GM18507 (cell line): ENCODE measurements at regions not wholly inside any gene's neighbourhood (a gene's known extent, or its start where the extent isn't known, plus 50 kb on each side); places are given as distances from the start of the nearest gene placed in this dataset.

Source experiments
- DNase-seq: peaks from one replicate; pipeline ENCODE4 v3.0.0; 2011; ENCODE audit warnings: low read depth; ENCODE audit not compliant: insufficient read length; ENCODE audit errors: extremely low spot score
- FAIRE-seq: peaks from 2 replicates; lab custom pipeline; 2011; peaks lifted over from hg19 to GRCh38; lab: Jason Lieb, UNC

GRCh38 chr4:33390976-33391375 lies 2670.8 kb downstream of the PCDH7 start:
- FAIRE-seq: no peak
- no peak for DNase-seq

- no peak for FAIRE-seq
- DNase-seq: no peak
Measured at GRCh38 chr4:33395731-33396485, 2675.7 kb downstream of the PCDH7 start.

- FAIRE-seq: no peak
- DNase-seq: no peak
Measured at GRCh38 chr4:33400504-33400903, 2680.3 kb downstream of the PCDH7 start.

- FAIRE-seq: no peak
- DNase-seq: no peak
Measured at GRCh38 chr4:33407496-33407895, 2687.3 kb downstream of the PCDH7 start.

GRCh38 chr4:33411182-33411581 lies 2691.0 kb downstream of the PCDH7 start:
- DNase-seq (no peak), FAIRE-seq (no peak)

- no peak for DNase-seq
- no peak for FAIRE-seq
Measured at GRCh38 chr4:33421887-33422286, 2701.7 kb downstream of the PCDH7 start.

- no peak for DNase-seq
Measured at GRCh38 chr4:33422656-33423055, 2702.5 kb downstream of the PCDH7 start.

GRCh38 chr4:33425936-33426335 lies 2705.8 kb downstream of the PCDH7 start:
- no peak for FAIRE-seq
- no peak for DNase-seq

More at GRCh38 chr4:33422656-33423055, 2702.5 kb downstream of the PCDH7 start:
- FAIRE-seq: no peak

- no peak for FAIRE-seq
- no peak for DNase-seq
Measured at GRCh38 chr4:33427676-33428075, 2707.5 kb downstream of the PCDH7 start.

GRCh38 chr4:33429971-33430370 lies 2709.8 kb downstream of the PCDH7 start:
- DNase-seq (no peak), FAIRE-seq (no peak)

- no peak for FAIRE-seq
- DNase-seq: no peak
Measured at GRCh38 chr4:33437406-33437805, 2717.2 kb downstream of the PCDH7 start.

GRCh38 chr4:33446953-33447352 lies 2726.8 kb downstream of the PCDH7 start:
- no peak for DNase-seq
- FAIRE-seq: no peak

GRCh38 chr4:33448948-33449347 lies 2728.8 kb downstream of the PCDH7 start:
- FAIRE-seq: no peak

GRCh38 chr4:33453436-33453835 lies 2733.3 kb downstream of the PCDH7 start:
- no peak for FAIRE-seq
- DNase-seq: no peak

More at GRCh38 chr4:33448948-33449347, 2728.8 kb downstream of the PCDH7 start:
- DNase-seq: no peak

GRCh38 chr4:33453916-33454315 lies 2733.7 kb downstream of the PCDH7 start:
- no peak for DNase-seq
- no peak for FAIRE-seq

GRCh38 chr4:33465565-33465964 lies 2745.4 kb downstream of the PCDH7 start:
- no peak for DNase-seq
- no peak for FAIRE-seq

GRCh38 chr4:33467291-33467690 lies 2747.1 kb downstream of the PCDH7 start:
- FAIRE-seq: no peak
- no peak for DNase-seq

- DNase-seq (no peak), FAIRE-seq (no peak)
Measured at GRCh38 chr4:33470805-33471204, 2750.6 kb downstream of the PCDH7 start.

- FAIRE-seq (no peak), DNase-seq (no peak)
Measured at GRCh38 chr4:33477715-33478114, 2757.5 kb downstream of the PCDH7 start.

GRCh38 chr4:33482773-33483172 lies 2761.5 kb downstream of the ARAP2 start:
- DNase-seq (no peak), FAIRE-seq (no peak)

- FAIRE-seq (no peak), DNase-seq (no peak)
Measured at GRCh38 chr4:33485111-33485510, 2759.2 kb downstream of the ARAP2 start.

- DNase-seq (no peak), FAIRE-seq (no peak)
Measured at GRCh38 chr4:33493231-33493630, 2751.1 kb downstream of the ARAP2 start.
